ENCODE measurements at regions not wholly inside any gene's neighbourhood (a gene's known extent, or its start where the extent isn't known, plus 50 kb on each side); places are given as distances from the start of the nearest gene placed in this dataset.
A peak's percentile ranks its signal among the peaks of the same experiment; 100 is the strongest.

DNA sequence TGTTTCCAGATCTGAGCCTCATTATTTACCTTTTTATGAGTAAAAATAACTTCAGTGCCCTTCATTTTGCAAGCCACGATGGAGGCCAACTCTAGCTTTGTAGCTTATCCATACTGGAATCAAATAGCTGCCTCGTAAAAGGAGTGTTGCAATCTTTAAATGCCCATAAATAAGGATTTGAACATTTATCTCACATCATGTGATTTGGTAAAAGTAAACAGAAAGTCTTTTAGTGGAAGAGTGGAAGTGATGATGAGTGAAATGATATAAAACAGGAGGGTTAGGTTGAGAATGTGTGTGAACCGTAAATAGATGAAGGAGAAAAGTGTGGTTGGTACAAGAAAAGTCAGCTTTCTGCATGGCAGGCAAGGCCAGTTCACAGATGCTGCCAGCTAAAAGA is 348.9 kb downstream of the OSR1 start:
- TF ChIP-seq CTCF (IDR thresholded peaks at IDR 0.05) (no peak), POLR2AphosphoS5 (IDR thresholded peaks at IDR 0.05) (peak; percentile 84), POLR2A (IDR thresholded peaks at IDR 0.05) (no peak)

Data from gastroesophageal sphincter (tissue), 3 donors.